ENCODE measurements at regions not wholly inside any gene's neighbourhood (a gene's known extent, or its start where the extent isn't known, plus 50 kb on each side); places are given as distances from the start of the nearest gene placed in this dataset.

DNA sequence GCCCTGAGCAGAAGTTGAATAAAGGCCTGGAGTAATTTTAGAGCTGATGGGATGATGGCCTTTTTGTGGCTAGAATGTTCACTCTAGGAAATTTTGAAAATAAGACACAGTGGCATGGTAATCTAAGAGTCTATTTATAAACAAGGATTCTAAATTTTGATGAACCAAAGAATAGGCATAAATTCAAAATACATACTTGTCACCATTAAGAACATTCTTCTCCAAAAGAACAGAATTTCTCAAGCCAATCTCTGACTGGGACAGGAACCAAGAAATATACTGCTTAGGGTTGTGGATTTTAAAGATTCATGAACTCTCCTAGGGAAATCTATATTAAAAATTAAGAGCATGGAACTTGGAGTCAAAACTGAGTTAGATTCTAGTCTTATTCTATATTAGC is 98.2 kb upstream of the SETBP1 start:
- Histone ChIP-seq H3K79me2 (no peaks in the 10 kb centered on the region), H2AFZ (no peak overlapping the region), H3K4me3 (ENCODE audit: low read depth, low read length) (no peak overlapping the region), H3K27me3 (ENCODE audit: control insufficient read depth, insufficient read depth, low read length) (no peaks in the 10 kb centered on the region), H3K36me3 (ENCODE audit: control insufficient read depth, insufficient read depth, low read length) (no peaks in the 10 kb centered on the region), H3K9ac (no peak overlapping the region), H3K9me3 (ENCODE audit: control insufficient read depth, low read length) (no peaks in the 10 kb centered on the region), H3K4me2 (ENCODE audit: low read length) (no peak overlapping the region), H3K27ac (no peak overlapping the region), H3K4me1 (no peaks in the 10 kb centered on the region)
- TF ChIP-seq, protein P1, sequence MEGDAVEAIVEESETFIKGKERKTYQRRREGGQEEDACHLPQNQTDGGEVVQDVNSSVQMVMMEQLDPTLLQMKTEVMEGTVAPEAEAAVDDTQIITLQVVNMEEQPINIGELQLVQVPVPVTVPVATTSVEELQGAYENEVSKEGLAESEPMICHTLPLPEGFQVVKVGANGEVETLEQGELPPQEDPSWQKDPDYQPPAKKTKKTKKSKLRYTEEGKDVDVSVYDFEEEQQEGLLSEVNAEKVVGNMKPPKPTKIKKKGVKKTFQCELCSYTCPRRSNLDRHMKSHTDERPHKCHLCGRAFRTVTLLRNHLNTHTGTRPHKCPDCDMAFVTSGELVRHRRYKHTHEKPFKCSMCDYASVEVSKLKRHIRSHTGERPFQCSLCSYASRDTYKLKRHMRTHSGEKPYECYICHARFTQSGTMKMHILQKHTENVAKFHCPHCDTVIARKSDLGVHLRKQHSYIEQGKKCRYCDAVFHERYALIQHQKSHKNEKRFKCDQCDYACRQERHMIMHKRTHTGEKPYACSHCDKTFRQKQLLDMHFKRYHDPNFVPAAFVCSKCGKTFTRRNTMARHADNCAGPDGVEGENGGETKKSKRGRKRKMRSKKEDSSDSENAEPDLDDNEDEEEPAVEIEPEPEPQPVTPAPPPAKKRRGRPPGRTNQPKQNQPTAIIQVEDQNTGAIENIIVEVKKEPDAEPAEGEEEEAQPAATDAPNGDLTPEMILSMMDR (IDR thresholded peaks at IDR 0.05): no peak

DNA sequence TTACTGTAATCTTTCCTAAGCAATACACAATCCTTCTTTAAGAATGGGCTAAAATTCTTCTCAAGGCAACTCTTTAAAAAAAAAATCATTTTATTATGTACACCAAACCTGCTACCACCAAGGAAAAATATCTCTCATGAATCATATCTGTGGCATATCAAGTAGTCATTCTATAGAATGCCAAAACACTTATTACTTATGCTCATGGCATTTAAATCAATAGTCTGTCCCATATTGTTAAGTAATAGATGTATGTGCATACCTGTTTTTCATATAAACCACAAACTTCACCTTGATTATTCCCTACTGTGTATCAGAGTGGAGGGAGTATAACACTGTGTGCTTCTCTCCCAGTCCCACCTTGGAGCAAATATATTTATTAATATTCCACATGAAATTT is 95.8 kb upstream of the SETBP1 start:
- no peaks in the 10 kb centered on the region for H3K36me3 ChIP-seq (ENCODE audit: control insufficient read depth, insufficient read depth, low read length)
- H3K27ac ChIP-seq: no peak overlapping the region
- H3K4me1 ChIP-seq: no peaks in the 10 kb centered on the region
- no peak overlapping the region for H2AFZ ChIP-seq
- no peak overlapping the region for H3K4me2 ChIP-seq (ENCODE audit: low read length)
- H3K27me3 ChIP-seq (ENCODE audit: control insufficient read depth, insufficient read depth, low read length): no peaks in the 10 kb centered on the region
- TF ChIP-seq, protein P1 (IDR thresholded peaks at IDR 0.05): no peak
- H3K4me3 ChIP-seq (ENCODE audit: low read depth, low read length): no peak overlapping the region
- H3K79me2 ChIP-seq: no peaks in the 10 kb centered on the region
- H3K9ac ChIP-seq: no peak overlapping the region
- H3K9me3 ChIP-seq (ENCODE audit: control insufficient read depth, low read length): no peaks in the 10 kb centered on the region

DNA sequence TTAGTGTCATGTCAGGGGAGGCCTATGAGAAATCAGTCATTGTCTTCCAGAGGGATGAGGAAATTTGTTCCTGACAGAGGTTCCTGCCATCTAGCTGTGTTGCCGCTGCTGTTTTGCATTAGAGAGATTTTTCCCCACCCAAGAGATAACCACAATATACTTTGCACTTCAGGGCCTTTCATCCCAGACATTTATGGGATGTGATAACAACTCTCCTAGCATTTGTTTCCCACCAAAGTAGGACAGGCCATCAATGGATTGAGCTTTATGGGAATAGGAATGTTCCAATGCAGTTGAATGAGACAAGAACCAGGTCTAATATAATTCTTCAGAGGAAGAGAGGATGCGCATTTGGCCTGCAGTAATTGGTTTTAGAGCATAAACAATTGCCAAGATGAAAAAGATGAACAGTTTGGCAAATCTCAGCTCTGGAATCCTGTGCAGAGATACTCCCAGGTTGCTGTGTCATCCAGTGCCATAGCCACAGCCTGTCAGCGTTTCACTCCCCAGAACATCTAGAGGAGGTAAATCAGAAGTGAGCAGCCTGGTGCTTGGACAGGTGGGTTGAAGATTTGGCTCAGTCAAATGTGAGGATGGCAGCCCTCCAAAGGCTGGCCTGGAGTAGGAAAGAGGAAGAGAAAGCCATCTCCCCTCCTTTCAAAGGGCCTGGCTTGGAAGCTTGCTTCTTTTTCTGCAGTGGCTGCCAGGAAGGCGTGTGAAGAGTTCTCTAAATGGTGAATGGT is 93.7 kb upstream of the SETBP1 start:
- Histone ChIP-seq H3K4me3 (ENCODE audit: low read depth, low read length) (no peak overlapping the region), H3K9me3 (ENCODE audit: control insufficient read depth, low read length) (no peaks in the 10 kb centered on the region), H2AFZ (no peak overlapping the region), H3K4me1 (no peaks in the 10 kb centered on the region), H3K79me2 (no peaks in the 10 kb centered on the region), H3K27ac (no peak overlapping the region), H3K4me2 (ENCODE audit: low read length) (no peak overlapping the region), H3K27me3 (ENCODE audit: control insufficient read depth, insufficient read depth, low read length) (no peaks in the 10 kb centered on the region), H3K36me3 (ENCODE audit: control insufficient read depth, insufficient read depth, low read length) (no peaks in the 10 kb centered on the region), H3K9ac (no peak overlapping the region)
- TF ChIP-seq, protein P1 (IDR thresholded peaks at IDR 0.05): no peak

DNA sequence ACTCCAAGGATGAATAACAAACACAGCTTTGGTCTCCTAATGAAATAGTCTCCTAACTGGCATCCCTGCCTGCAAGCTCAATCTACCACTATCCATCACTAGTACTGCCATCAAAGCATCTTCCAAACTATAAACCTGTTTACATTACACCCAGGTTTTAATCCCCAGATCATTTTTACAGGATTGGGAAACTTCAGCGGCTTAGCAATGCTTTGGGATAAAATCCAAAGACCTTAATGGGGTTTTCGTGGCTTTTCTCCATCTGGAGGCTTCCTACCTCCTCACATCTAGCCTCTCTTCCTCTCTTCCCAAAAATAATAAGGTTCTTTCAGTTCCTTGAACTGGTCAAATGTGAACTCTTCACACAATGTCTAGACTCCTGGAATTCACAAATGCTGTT is 92.2 kb upstream of the SETBP1 start:
- no peaks in the 10 kb centered on the region for H3K79me2 ChIP-seq
- H3K4me1 ChIP-seq: no peaks in the 10 kb centered on the region
- no peak overlapping the region for H3K27ac ChIP-seq
- TF ChIP-seq, protein P1 (IDR thresholded peaks at IDR 0.05): no peak
- no peak overlapping the region for H3K4me3 ChIP-seq (ENCODE audit: low read depth, low read length)
- no peaks in the 10 kb centered on the region for H3K9me3 ChIP-seq (ENCODE audit: control insufficient read depth, low read length)
- H3K27me3 ChIP-seq (ENCODE audit: control insufficient read depth, insufficient read depth, low read length): no peaks in the 10 kb centered on the region
- H2AFZ ChIP-seq: no peak overlapping the region
- no peaks in the 10 kb centered on the region for H3K36me3 ChIP-seq (ENCODE audit: control insufficient read depth, insufficient read depth, low read length)
- H3K9ac ChIP-seq: no peak overlapping the region
- H3K4me2 ChIP-seq (ENCODE audit: low read length): no peak overlapping the region
